ENCODE measurements at regions not wholly inside any gene's neighbourhood (a gene's known extent, or its start where the extent isn't known, plus 50 kb on each side); places are given as distances from the start of the nearest gene placed in this dataset.

DNA sequence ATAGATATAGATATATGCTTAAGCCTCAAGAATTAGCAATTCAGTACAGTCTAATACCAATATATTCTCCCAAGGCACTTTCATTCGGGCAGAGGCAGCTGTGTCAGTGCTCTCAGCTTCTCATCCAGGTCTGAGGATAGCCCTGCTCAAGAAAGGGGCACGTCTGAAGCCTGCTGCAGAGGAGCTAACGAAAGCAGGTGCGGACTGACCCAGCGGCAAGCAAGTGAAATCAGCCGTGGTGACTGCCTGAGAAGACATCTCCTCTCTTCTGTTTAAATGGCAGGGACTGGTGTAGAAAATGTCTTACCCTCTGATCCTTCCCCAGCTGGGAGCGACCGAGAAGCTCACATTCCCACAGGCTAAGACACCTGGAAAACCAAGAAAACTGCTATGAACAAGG, 468.6 kb downstream of the BRD1 start:
- no peak overlapping the region for H3K4me3 ChIP-seq (ENCODE audit: control insufficient read depth, low read depth, low read length)
- TF ChIP-seq, protein P1, sequence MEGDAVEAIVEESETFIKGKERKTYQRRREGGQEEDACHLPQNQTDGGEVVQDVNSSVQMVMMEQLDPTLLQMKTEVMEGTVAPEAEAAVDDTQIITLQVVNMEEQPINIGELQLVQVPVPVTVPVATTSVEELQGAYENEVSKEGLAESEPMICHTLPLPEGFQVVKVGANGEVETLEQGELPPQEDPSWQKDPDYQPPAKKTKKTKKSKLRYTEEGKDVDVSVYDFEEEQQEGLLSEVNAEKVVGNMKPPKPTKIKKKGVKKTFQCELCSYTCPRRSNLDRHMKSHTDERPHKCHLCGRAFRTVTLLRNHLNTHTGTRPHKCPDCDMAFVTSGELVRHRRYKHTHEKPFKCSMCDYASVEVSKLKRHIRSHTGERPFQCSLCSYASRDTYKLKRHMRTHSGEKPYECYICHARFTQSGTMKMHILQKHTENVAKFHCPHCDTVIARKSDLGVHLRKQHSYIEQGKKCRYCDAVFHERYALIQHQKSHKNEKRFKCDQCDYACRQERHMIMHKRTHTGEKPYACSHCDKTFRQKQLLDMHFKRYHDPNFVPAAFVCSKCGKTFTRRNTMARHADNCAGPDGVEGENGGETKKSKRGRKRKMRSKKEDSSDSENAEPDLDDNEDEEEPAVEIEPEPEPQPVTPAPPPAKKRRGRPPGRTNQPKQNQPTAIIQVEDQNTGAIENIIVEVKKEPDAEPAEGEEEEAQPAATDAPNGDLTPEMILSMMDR (IDR thresholded peaks at IDR 0.05; ENCODE audit: control insufficient read depth, insufficient read depth, low read depth, low read length, missing control alignments) = no peak
- no peak for DNase-seq (ENCODE audit: low read depth)

DNA sequence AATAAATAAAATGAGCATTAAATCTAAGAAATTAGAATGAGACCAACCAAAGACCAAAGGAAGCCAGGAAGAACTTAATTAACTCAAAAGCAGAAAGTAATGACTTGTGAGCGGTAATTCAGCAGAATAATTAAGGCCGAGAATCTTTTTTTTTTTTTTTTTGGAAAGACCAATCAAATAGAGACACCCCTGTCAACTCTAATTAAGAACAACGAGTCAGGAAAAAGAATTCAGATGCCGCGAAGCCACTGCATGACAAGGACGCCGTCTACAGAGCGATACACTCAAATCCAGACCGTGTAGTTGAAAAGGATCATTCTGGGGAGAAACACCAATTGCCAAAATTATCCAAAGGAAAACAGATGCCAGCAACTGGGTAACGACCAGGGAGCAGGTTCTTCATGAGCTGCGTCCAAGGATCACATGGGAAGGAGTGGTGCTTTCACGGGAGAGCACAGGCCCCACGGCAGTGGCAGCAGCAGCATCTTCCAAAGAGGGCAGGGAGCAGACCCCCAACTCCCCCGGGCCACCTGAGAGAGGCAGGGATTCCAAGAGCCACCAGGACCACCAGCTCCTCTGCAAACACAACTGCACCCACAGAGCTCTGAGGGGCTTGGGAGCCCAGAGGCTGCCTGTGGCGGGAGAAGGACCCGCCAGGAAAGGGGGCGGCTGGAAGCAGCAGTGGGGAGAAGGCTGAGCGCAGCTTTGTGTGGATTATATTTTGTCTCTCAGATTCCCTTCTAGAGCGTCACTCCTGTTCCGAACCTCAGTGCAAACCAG, 469.8 kb downstream of the BRD1 start:
- TF ChIP-seq, protein P1 (IDR thresholded peaks at IDR 0.05; ENCODE audit: control insufficient read depth, insufficient read depth, low read depth, low read length, missing control alignments) = no peak
- no peak for DNase-seq (ENCODE audit: low read depth)
- H3K4me3 ChIP-seq (ENCODE audit: control insufficient read depth, low read depth, low read length) = no peak overlapping the region

DNA sequence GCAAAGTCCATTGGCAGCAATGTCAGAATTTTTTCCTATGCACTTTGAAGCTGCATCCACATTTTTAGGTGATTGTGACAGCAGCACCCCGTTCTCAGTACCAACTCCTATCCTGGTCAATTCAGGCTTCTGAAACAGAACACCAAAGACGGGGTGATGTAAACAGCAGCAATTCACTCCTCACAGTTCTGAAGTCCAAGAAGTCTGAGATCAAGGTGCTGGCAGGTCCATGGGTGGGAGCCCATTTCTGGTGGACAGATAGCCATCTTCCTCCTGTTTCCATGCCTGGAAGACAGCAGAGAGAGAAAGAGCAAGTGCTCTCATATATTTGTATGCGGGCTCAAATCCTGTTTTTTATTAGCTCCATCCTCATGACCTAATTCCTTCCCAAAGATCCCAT, 471.2 kb downstream of the BRD1 start:
- DNase-seq (ENCODE audit: low read depth) = no peak
- H3K4me3 ChIP-seq (ENCODE audit: control insufficient read depth, low read depth, low read length) = no peak overlapping the region
- TF ChIP-seq, protein P1 (IDR thresholded peaks at IDR 0.05; ENCODE audit: control insufficient read depth, insufficient read depth, low read depth, low read length, missing control alignments) = no peak

DNA sequence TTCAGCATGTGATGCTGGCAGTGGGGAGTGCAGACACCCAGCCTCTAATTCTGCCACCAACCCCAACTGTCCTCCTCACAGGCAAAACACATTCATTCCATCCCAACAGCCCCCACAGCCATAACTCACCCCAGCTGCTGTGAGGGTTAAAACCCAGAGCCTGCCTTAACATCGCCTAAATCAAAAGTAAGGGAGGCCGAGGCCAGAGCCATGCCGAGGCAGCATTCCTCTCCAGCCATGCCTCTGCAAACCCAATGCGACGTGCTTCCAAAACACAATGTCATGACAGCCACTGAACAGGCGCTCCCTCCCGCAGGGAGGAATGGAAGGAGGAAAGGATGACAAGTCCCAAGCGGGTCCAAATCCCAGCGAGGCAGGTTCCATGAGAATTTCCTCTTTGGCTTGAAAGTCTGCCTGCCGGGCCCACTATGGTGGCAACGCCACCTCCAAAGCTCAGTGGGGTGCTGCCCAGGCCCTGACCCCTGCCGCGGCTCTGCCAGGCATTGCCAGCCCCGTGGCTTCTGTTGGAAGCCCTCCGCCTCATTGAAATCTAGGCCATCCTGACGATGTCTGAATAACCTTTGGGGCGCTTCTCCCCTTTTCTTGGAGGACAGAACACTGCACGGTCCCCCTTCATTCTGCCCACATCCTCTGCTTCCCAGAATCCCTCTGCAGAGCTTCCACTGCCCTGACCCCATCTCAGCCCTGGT, 472.3 kb downstream of the BRD1 start:
- H3K4me3 ChIP-seq (ENCODE audit: control insufficient read depth, low read depth, low read length) = no peak overlapping the region
- TF ChIP-seq, protein P1 (IDR thresholded peaks at IDR 0.05; ENCODE audit: control insufficient read depth, insufficient read depth, low read depth, low read length, missing control alignments) = no peak
- DNase-seq (ENCODE audit: low read depth) = no peak

DNA sequence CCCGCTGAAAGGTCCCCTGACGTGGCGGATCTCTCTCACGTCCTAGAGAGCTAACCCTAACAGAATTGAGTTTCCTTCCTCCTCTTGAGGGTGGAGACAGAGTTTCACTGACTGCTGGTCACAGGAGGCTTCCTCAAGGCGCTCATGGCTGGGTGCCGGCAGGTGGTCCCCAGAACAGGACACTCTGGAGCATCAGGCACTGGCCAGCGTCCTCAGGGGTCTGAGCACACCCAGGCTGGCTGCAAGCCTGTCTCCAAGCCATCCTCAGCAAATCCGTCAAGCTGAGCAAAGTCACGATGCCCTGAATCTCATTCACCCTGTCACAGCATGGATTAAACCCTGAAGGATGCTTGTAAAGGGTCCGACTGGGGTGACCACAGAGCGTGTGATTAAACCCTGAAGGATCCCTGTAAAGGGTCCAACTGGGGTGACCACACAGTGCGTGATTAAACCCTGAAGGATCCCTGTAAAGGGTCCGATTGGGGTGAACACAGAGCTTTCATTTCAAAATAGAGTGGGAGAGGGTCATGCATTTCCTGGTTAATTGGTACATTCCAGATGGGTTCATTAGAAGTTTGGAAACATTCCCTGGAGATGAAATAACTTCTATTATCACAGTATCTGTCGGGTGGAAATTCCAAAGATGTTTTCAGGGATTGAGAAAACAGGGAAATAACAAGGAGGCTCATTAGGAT, 473.0 kb downstream of the BRD1 start:
- DNase-seq (ENCODE audit: low read depth) = no peak
- H3K4me3 ChIP-seq (ENCODE audit: control insufficient read depth, low read depth, low read length) = no peak overlapping the region
- TF ChIP-seq, protein P1 (IDR thresholded peaks at IDR 0.05; ENCODE audit: control insufficient read depth, insufficient read depth, low read depth, low read length, missing control alignments) = no peak

DNA sequence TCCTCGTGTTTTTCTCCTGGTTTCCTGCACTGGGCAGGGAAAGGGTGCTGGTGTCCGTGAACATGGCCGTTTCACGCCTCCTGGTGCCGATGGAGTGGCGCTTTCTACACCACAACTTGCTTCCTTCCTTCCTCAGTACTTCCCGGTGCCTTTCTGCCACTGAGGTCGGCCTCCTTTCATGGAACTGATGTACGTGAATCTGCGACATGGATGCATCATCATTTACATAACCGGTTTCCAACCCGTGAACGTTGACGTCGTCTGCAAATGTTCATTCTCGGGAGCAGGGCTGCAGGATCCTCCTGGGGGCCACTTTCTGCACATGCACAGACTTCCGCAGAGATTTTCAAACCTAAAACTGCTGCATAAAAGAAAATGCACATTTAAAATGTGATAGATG, 474.4 kb downstream of the BRD1 start:
- H3K4me3 ChIP-seq (ENCODE audit: control insufficient read depth, low read depth, low read length) = no peak overlapping the region
- TF ChIP-seq, protein P1 (IDR thresholded peaks at IDR 0.05; ENCODE audit: control insufficient read depth, insufficient read depth, low read depth, low read length, missing control alignments) = no peak
- no peak for DNase-seq (ENCODE audit: low read depth)

Measured in AG09309 (cell line).